GM19240 (cell line): ENCODE measurements at regions not wholly inside any gene's neighbourhood (a gene's known extent, or its start where the extent isn't known, plus 50 kb on each side); places are given as distances from the start of the nearest gene placed in this dataset.
"Not testable (repeated sequence)": the region's sequence is repeated elsewhere in the genome, so short reads cannot be mapped to it uniquely, and the experiment has no call there.

Source experiments
- DNase-seq: peaks from one replicate; pipeline ENCODE4 v3.0.0; 2011; ENCODE audit warnings: low spot score; ENCODE audit not compliant: insufficient read length

GRCh38 chr15:20194591-20195198 is 346.9 kb downstream of the GOLGA6L6 start:
- DNase-seq: not testable (repeated sequence)

- not testable (repeated sequence) for DNase-seq
Observed at GRCh38 chr15:20192982-20193929, 348.3 kb downstream of the GOLGA6L6 start.

GRCh38 chr15:20191508-20192125 is 350.0 kb downstream of the GOLGA6L6 start:
- not testable (repeated sequence) for DNase-seq

- not testable (repeated sequence) for DNase-seq
Observed at GRCh38 chr15:20188611-20189010, 353.0 kb downstream of the GOLGA6L6 start.

DNA sequence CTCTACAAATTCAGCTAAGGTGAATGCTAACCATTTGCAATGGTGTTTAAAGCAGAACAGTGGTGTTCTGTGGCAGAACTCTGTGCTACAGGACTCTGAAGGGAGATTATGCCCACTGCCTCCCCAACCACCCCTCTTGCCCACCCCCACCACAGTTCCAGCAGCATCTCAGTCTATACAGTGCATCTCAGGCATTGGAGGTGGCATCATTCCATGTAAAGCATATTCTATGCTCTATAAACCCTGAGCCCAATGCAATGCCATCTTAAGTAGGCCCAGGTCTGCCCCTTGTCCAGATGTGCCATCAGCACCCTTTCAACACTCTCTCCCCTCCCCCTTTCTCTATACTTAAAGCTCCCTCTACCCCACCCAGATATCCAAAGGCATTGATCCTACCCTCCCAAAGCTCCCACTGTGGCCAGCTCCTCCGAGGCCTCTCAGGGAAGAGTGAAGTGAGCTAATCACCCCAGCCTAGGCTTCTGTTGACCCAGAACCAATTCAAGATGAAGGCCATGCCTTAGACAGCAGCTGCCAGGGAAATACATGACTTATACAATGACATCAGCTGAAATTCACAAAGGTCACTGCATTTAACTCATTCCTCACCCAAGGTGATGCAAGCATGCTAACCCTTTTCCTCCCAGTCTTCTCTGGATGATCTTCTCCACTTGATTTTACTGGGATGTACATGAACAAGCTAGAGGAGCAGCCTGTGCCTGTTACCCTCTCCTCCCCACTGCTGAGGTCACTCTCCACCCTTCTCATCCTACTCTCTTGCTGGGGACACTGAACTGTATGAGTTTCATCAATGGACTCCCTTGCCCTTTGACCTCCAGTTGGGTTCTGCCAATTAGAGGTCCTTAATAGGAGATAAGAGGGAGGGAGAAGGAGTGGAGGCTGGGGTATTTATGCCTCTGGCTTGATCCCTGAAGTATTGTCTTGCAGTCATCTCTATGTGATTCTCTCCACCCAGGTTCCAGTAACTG is 353.9 kb downstream of the GOLGA6L6 start:
- DNase-seq: not testable (repeated sequence)

DNA sequence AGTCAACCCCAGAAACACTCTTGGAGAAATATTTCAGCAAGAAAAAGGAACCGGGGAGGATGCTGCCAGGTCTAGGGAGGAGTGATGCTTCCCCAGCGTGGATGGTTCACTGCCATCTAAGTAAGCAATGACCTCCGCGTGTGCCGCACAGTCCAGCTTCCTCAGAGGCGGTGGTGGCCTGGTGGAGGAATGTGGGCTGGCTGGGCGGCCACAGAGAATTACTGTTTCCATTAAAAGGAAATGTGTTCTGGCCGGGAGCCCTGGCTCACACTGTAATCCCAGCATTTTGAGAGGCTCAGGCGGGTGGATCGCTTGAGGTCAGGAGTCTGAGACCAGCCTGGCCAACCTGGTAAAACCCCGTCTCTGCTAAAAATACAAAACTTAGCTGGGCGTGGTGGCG is 356.7 kb downstream of the GOLGA6L6 start:
- DNase-seq: not testable (repeated sequence)

- not testable (repeated sequence) for DNase-seq
Observed at GRCh38 chr15:20168221-20168620, 373.4 kb downstream of the GOLGA6L6 start.

DNA sequence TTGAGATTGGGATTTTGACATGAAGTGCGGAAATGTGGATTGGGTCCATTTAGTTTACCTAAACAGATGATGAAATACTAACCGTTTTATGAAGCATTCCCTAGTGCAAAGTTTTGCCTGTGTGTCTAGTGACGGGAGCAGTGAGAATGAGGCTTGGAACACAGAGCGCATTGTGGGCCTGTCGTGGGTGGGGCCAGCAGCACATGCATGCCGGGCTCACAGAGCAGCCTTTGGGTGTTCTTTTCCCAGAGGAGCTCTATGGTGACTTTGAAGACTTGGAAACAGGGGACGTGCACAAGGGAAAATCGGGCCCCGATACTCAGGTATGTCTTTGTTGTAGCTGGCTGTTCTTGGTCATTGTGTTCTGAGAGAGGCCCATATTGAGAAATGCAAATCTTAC is 388.1 kb downstream of the GOLGA6L6 start:
- DNase-seq: not testable (repeated sequence)

DNA sequence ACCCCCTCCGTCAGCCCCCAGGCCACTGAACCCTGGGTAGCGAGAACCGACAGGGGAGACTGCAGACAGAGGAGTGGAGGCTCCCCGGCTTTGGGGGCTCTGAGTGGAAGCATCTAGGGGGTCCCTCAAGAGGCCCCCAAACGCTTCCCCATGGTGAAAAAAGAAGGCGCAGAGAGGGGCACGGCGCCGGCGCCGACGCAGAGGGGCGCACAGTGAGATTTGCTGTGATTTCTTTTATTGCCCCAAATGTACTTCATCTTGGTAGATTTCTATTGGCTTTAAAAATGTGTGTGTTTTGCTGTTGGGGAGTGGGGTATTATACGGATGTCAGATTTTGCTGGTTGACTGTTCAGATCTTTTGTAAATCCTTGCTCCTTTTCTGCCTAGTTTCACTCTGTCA is 392.9 kb downstream of the GOLGA6L6 start:
- not testable (repeated sequence) for DNase-seq

GRCh38 chr15:20148008-20148407 is 393.6 kb downstream of the GOLGA6L6 start:
- DNase-seq: not testable (repeated sequence)

DNA sequence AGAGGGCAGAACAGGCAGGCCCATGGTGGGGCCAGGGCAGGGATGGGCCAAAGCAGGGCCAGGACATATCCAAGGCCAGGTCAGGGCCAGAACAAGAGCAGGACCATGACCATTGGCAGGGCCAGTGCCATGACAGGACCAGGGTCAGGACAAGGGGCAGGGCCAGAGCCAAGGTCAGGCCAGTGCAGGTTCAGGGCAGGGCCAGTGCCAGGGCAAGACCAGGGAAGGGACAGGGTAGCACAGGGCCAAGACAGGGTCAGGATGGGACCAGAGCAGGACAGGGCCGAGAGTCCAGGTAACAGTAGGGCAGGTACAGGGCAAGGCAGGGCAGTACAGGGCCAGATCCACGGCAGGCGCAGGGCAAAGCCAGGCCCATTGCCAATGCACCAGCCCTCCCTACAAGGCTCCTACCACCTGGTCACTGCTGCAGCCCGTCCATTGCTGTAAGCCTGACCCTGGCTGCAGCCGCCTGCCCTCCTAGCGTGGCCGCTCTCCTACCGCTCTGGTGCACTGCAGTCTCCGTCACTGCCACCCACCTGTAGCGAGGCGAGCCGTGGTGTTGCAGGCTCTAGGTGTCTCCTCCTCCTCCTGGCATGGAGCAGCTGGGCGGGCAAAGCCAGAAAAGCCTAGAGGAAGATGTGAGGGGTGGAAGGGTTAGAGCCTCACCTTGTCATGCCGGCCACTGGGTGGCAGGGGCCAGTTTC is 397.1 kb downstream of the GOLGA6L6 start:
- DNase-seq: not testable (repeated sequence)

DNA sequence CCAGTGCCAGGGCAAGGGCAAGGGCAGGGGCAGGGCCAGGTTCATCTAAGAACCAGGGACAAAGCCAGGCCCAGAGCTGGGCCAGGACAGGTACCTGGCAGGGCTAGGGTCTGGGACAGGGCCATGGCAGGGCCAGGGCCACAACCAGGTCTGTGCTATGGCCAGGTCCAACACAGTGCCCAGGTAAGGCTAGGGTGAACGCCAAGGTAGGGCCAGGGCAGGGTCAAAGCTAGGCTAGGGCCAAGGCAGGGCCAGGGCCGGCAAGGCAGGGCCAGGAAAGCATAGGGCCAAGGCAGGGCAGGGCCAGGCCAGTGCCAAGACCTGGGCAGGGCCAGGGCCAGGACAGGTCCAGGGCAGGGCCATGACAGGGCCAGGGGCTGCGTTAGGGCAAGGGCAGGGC is 398.7 kb downstream of the GOLGA6L6 start:
- DNase-seq: not testable (repeated sequence)

- DNase-seq: not testable (repeated sequence)
Observed at GRCh38 chr15:20142410-20142809, 399.2 kb downstream of the GOLGA6L6 start.

GRCh38 chr15:20124668-20125067 is 416.9 kb downstream of the GOLGA6L6 start:
- DNase-seq: not testable (repeated sequence)

- no peak for DNase-seq
Observed at GRCh38 chr15:20106026-20106425, 435.6 kb downstream of the GOLGA6L6 start.

DNA sequence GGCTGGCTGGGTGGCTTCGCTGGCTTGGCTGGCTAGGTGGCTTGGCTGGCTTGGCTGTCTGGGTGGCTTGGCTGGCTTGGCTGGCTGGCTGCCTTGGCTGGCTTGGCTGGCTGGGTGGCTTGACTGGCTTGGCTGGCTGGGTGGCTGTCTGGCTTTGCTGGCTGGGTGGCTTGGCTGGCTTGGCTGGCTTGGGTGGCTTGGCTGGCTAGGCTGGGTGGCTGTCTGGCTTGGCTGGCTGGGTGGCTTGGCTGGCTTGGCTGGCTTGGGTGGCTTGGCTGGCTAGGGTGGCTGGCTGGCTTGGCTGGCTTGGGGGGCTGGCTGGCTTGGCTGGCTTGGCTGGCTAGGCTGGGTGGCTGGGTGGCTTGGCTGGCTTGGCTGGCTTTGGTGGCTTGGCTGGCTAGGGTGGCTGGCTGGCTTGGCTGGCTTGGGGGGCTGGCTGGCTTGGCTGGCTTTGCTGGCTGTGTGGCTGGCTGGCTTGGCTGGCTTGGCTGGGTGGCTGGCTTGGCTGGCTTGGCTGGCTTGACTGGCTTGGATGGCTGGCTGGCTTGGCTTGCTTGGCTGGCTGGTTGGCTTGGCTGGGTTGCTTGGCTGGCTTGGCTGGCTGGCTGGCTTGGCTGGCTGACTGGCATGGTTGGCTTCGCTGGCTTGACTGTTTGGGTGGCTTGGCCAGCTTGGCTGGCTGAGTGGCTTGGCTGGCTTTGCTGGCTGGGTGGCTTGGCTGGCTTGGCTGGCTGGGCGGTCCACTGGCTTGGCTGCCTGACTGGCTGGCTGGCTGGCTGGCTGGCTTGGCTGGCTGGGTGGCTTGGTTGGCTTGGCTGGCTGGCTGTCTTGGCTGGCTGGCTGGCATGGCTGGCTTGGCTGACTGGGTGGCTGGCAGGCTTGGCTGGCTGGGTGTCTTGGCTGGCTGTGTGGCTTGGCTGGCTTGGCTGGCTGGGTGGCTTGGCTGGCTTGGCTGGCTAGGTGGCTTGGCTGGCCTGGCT is 436.3 kb downstream of the GOLGA6L6 start:
- DNase-seq: not testable (repeated sequence)

DNA sequence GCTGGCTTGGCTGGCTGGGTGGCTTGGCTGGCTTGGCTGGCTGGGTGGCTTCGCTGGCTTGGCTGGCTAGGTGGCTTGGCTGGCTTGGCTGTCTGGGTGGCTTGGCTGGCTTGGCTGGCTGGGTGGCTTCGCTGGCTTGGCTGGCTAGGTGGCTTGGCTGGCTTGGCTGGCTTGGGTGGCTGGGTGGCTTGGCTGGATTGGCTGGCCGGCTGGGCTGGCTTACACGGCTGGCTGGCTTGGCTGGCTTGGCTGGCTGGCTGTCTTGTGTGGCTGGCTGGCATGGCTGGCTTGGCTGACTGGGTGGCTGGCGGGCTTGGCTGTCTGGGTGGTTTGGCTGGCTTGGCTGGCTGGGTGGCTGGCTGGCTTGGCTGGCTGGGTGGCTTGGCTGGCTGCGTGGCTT is 437.0 kb downstream of the GOLGA6L6 start:
- DNase-seq: not testable (repeated sequence)

GRCh38 chr15:20102862-20103261 is 438.7 kb downstream of the GOLGA6L6 start:
- not testable (repeated sequence) for DNase-seq

GRCh38 chr15:20102209-20102608 is 439.4 kb downstream of the GOLGA6L6 start:
- not testable (repeated sequence) for DNase-seq
